Cardiac muscle cell (in vitro differentiated cells and primary cell): ENCODE measurements at regions not wholly inside any gene's neighbourhood (a gene's known extent, or its start where the extent isn't known, plus 50 kb on each side); places are given as distances from the start of the nearest gene placed in this dataset.
A peak's percentile ranks its signal among the peaks of the same experiment; 100 is the strongest.

Experiments used
- DNase-seq, 2 donors: peaks; one replicate each; pipeline versions ENCODE4 v3.0.0 to v3.0.0-alpha.2; 2010 to 2017; ENCODE audit warnings: low read depth in 1 of 2, low spot score in 1 of 2
- H3K27ac ChIP-seq: fragments of 200-600 bp; sonication (generic); 2 replicates; pipeline ENCODE4 v1.5.1; 2016
- H3K27me3 ChIP-seq: fragments of 200-600 bp; sonication (generic); 2 replicates; pipeline ENCODE4 v1.6.0; 2016; ENCODE audit warnings: control low read depth
- H3K36me3 ChIP-seq: fragments of 200-600 bp; sonication (generic); 2 replicates; pipeline ENCODE4 v1.5.1; 2016; ENCODE audit warnings: control low read depth
- H3K4me1 ChIP-seq: fragments of 200-600 bp; sonication (generic); 2 replicates; pipeline ENCODE4 v1.8.1; 2017; ENCODE audit warnings: low read depth, mild to moderate bottlenecking, mixed run types
- H3K4me3 ChIP-seq: fragments of 200-600 bp; sonication (generic); 2 replicates; pipeline ENCODE4 v1.5.1; 2016; ENCODE audit warnings: mild to moderate bottlenecking
- H3K9me3 ChIP-seq: fragments of 200-600 bp; sonication (generic); 2 replicates; pipeline ENCODE4 v1.5.1; 2017; ENCODE audit warnings: low read depth, mild to moderate bottlenecking, control low read depth
- CTCF ChIP-seq: IDR thresholded peaks from 2 replicates; pipeline ENCODE4 v1.5.1; 2012; ENCODE audit warnings: low read depth, mild to moderate bottlenecking, low read length

- TF ChIP-seq CTCF: no peak
- H3K9me3 ChIP-seq: no peaks in the 10 kb centered on the region
- no peak overlapping the region for H3K27ac ChIP-seq
- no peaks in the 10 kb centered on the region for H3K27me3 ChIP-seq
- no peaks in the 10 kb centered on the region for H3K4me1 ChIP-seq
- H3K4me3 ChIP-seq: no peak overlapping the region
- DNase-seq: no peak
- H3K36me3 ChIP-seq: no peaks in the 10 kb centered on the region
These were observed 266.3 kb upstream of the OLFM3 start for GRCh38 chr1:102262994-102263393.

GRCh38 chr1:102252731-102253505, 256.2 kb upstream of the OLFM3 start:
- Histone ChIP-seq H3K36me3 (no peaks in the 10 kb centered on the region), H3K27ac (peak overlapping the region; percentile 88), H3K27me3 (no peaks in the 10 kb centered on the region), H3K9me3 (no peaks in the 10 kb centered on the region), H3K4me1 (peaks cover 32% of the 10 kb centered on the region), H3K4me3 (no peak overlapping the region)
- TF ChIP-seq CTCF: no peak
- peak in 1 of 2 donors; percentile 72 for DNase-seq

- no peak overlapping the region for H3K27ac ChIP-seq
- TF ChIP-seq CTCF: no peak
These were observed 245.0 kb upstream of the OLFM3 start for GRCh38 chr1:102241431-102242338.

GRCh38 chr1:102239247-102239646, 242.5 kb upstream of the OLFM3 start:
- H3K27ac ChIP-seq: no peak overlapping the region
- H3K4me3 ChIP-seq: no peak overlapping the region
- no peaks in the 10 kb centered on the region for H3K27me3 ChIP-seq
- no peaks in the 10 kb centered on the region for H3K4me1 ChIP-seq
- TF ChIP-seq CTCF: no peak
- H3K36me3 ChIP-seq: no peaks in the 10 kb centered on the region
- no peaks in the 10 kb centered on the region for H3K9me3 ChIP-seq
- no peak for DNase-seq

More at GRCh38 chr1:102241431-102242338, 245.0 kb upstream of the OLFM3 start:
- no peaks in the 10 kb centered on the region for H3K9me3 ChIP-seq
- no peaks in the 10 kb centered on the region for H3K36me3 ChIP-seq
- H3K4me3 ChIP-seq: no peak overlapping the region
- DNase-seq: no peak
- no peaks in the 10 kb centered on the region for H3K27me3 ChIP-seq
- no peaks in the 10 kb centered on the region for H3K4me1 ChIP-seq

- Histone ChIP-seq H3K4me3 (no peak overlapping the region), H3K9me3 (no peaks in the 10 kb centered on the region), H3K27me3 (no peaks in the 10 kb centered on the region), H3K4me1 (no peaks in the 10 kb centered on the region), H3K36me3 (no peaks in the 10 kb centered on the region), H3K27ac (no peak overlapping the region)
- DNase-seq: no peak
- no peak for TF ChIP-seq CTCF
These were observed 238.1 kb upstream of the OLFM3 start for GRCh38 chr1:102234753-102235359.
